ENCODE measurements at regions not wholly inside any gene's neighbourhood (a gene's known extent, or its start where the extent isn't known, plus 50 kb on each side); places are given as distances from the start of the nearest gene placed in this dataset.

- TF ChIP-seq CTCF (IDR thresholded peaks at IDR 0.05): no peak
- TF ChIP-seq POLR2A (IDR thresholded peaks at IDR 0.05): no peak
Observed at GRCh38 chr2:212730994-212731393, 192.4 kb upstream of the ERBB4 start.
